ENCODE measurements at regions not wholly inside any gene's neighbourhood (a gene's known extent, or its start where the extent isn't known, plus 50 kb on each side); places are given as distances from the start of the nearest gene placed in this dataset.
"Not testable (repeated sequence)": the region's sequence is repeated elsewhere in the genome, so short reads cannot be mapped to it uniquely, and the experiment has no call there.

- no peak for DNase-seq
These were observed 280.5 kb downstream of the VRK1 start for GRCh38 chr14:97077687-97078086.

DNA sequence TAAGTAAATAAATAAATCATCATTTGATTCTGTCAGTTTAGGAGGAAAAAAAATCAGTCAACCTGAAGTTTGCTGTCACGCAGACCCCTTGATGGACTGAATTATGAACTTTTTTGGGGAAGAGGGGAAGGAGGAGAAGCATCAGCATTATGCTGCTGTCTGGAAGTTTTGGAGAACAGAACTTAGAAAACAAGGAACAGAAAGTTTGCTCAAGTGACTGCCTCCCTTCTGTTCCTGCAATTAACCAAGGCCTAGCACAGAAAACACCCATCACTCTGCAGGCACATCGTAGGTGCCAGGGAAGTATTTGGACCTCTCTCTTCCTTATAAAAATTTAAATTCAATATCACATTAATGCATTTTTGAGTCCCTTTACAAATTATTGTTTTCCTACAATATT lies 283.8 kb downstream of the VRK1 start:
- DNase-seq, result no peak

DNA sequence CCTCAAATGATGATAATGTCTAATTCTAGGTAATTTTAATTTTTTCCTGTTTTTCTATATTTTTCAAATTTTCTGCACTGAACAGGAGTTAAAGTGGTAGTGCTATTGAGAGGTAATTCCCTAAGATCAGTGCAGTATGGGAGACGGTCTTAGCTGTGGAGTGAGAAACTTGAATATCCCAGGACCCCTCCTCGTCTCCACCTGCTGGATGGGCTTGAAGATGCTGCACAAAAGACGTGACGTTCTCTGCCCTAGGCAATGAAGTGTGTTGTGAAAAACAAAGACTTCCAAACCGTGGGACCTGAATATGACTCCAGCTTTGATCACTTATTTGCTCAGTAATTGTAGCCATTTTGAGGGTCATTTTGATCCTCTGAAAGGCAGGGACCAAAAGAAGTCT lies 298.1 kb downstream of the VRK1 start:
- no peak for DNase-seq

GRCh38 chr14:97097296-97097695 lies 300.1 kb downstream of the VRK1 start:
- DNase-seq, result no peak

DNA sequence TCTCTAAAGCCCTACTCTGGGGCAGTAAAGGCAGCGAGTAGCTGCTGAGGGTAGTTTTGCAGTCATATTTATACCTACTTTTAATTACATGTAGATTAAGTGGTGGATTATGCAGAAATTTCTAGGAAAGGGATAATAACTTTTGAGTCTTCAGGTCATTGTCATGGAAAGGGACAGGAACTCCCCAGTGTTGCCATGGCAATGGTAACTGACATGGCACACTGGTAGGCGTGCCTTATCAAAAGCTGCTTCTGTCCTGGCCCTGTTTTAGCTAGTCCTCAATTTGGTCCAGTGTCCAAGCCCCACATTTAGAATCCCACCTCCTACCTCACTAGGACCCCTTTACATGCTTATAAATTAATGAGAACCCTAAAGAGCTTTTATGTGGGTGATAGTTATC lies 303.1 kb downstream of the VRK1 start:
- no peak for DNase-seq

- DNase-seq, result no peak
These were observed 304.4 kb downstream of the VRK1 start for GRCh38 chr14:97101561-97101960.

GRCh38 chr14:97104029-97104428 lies 306.8 kb downstream of the VRK1 start:
- no peak for DNase-seq

GRCh38 chr14:97106166-97106565 lies 309.0 kb downstream of the VRK1 start:
- DNase-seq, result no peak

GRCh38 chr14:97106609-97107008 lies 309.4 kb downstream of the VRK1 start:
- no peak for DNase-seq

DNA sequence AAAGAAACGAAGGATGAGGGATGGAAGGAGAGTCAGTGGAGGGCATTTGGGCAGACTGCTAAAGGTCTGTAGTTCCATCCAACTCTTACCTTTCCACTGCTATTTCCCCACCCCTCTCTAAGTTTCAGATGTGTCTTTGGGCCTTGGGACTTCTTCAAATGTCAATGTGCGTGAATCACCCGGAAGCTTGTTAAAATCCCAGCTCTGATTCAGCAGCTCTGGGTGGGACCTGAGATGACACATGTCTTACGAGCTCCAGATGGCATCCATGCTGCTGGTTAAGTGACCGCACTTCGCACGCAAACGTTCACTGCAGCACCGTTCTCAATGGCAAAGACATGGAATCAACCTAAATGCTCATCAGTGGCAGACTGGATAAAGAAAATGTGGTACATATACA lies 309.9 kb downstream of the VRK1 start:
- DNase-seq, result no peak

GRCh38 chr14:97107760-97108159 lies 310.6 kb downstream of the VRK1 start:
- DNase-seq, result no peak

DNA sequence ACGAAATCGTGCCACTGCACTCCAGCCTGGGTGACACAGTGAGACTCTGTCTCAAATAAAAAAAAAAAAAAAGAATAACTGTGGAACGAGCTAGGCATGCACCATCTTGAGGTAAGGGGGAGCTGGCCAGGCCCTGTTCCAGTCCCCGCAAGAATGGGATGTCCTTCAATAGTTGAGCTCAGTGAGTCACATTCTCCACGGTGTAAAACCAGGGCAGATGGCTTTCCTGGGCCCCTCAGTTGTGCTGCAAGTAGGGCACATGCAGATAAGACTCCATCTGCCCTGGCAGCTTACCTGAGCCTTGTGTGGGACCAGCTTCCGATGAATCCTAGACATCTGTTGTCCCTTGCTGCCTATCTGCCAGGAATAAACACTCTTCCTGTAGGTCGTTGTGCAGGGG lies 312.1 kb downstream of the VRK1 start:
- no peak for DNase-seq

DNA sequence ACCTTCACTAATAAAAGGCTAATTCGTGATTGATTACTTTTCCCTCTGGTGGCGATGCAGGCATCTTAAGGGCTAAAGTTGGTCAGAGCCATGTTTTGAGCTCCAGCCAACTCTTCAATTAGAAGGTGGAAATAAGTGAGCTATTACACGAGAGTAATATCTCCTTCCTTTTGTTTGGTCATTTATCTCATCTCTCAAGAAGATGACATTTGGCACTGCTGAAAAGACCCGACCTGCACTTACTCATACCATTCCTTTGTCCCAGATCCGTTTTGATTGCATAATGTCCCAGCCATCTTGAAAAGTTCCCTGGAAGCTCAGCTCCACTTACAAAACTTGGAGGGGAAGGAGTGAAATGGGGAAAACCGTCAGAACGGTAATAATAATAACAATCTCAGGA lies 316.2 kb downstream of the VRK1 start:
- DNase-seq, result no peak

GRCh38 chr14:97116546-97116945 lies 319.4 kb downstream of the VRK1 start:
- DNase-seq, result no peak

GRCh38 chr14:97117693-97118092 lies 320.5 kb downstream of the VRK1 start:
- DNase-seq, result no peak

GRCh38 chr14:97120204-97120603 lies 323.0 kb downstream of the VRK1 start:
- no peak for DNase-seq

- DNase-seq, result peak; percentile 68
These were observed 323.4 kb downstream of the VRK1 start for GRCh38 chr14:97120611-97121031.

DNA sequence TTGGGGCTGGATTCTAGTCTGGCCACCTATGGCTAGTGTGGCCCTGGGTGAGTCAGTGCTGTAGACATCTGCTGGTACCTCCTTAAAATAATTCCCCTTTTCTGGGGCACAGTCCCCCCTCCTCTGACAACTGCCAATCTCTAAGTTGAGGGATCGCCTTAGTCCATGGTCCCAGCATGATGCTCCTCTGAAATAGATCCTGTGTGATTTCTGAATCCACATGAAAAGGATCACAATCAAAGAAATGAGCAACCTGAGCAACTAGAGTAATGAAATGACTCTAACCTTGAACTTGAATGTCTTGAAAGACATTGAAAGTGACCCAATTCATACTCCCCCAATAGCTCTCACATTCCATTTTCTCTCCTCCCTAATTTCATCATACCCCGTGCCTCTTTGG lies 332.5 kb downstream of the VRK1 start:
- no peak for DNase-seq

DNA sequence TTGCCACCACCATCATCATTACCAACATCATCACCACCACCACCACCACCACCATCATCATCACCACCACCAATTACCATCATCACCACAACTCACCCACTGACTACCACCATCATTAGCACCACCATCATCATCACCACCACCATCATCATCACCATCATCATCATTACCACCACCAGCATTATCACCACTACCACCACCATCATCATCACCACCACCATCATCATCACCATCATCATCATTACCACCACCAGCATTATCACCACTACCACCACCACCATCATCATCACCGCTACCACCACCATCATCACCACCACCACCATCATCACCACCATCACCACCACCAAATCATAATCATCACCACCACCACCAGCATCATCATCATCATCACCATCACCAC lies 338.7 kb downstream of the VRK1 start:
- DNase-seq, result not testable (repeated sequence)

DNA sequence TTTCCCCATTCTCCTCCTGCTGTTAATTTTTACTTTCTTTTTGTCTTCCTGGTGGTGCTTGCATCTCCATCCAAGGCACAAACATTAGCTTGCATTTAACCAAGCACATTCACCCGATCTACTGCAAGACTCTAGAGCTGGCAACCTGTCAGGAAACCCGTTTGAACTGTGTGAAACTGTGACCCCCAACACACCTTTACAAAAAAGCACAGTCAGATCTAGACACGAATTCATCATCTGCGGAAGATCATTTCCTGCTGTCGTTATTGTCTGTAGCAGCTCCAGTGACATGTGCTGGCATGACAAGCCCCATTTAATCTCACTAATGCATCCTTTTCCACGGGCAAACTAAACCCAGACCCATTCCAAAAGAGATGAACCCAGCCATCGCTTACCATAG lies 340.5 kb downstream of the VRK1 start:
- no peak for DNase-seq

- no peak for DNase-seq
These were observed 341.6 kb downstream of the VRK1 start for GRCh38 chr14:97138801-97139200.

DNA sequence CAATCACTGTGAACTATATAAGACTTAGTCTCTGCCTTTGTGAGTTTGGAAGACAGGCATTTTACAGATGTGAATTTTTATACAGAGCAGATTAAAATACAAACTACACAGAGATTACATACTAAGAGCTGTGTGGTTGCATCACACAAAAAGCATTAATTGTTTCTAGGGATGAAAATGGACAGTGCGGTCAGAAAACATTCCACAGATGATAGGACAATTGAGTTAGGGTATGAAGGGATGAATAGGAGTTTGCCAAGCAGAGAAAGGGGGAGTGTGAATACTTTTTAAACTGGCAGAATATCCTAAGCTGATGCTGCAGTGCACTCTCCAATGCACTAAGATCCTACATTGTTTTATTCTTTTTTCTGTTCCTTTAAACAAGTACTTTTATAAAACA lies 345.8 kb downstream of the VRK1 start:
- DNase-seq, result no peak

DNA sequence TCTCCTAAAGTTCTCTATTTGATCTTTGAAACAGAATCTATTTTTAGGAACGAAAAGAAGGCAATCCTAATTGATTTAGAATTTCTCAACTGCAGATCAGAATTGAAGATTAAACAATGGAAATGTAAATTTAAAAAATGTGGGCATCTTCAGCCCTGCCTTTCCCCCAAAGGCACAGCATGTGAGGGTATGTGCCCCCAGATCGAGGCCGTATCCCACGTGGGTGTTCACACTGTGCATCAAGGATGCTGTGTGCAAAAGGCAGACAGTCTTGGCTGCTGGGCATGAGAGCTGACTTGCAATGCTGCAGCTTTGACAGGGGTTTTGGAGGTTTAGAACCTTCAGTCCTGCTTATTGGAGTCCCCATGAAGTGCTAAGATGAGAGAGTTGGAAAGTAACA lies 346.3 kb downstream of the VRK1 start:
- DNase-seq, result no peak

- not testable (repeated sequence) for DNase-seq
These were observed 350.8 kb downstream of the VRK1 start for GRCh38 chr14:97148021-97148420.

DNA sequence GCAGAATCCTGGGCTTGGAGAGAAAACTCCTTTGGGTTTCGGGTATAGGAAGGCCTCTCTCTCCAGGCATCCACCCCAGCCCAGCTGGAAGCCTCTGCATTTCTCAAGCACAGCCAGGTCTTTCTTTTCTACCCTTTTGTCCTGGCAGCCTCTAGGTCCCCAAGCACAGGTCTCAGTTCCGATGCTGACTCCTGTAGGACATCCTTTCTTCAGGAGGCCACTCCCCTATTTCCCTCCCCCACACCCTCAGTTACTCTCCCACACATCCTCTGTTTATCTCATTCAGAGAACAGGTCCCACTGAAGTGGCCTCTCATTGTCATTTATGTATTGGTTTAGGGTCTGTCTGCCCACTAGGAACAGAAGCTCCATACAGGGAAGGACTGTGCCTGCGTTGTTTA lies 352.6 kb downstream of the VRK1 start:
- no peak for DNase-seq

GRCh38 chr14:97153527-97153926 lies 356.3 kb downstream of the VRK1 start:
- DNase-seq, result no peak

Measured in stimulated activated CD4-positive, alpha-beta T cell treated with anti-CD3 and anti-CD28 coated beads, Interleukin-4, amount 100 ng/mL, for 24 hours (primary cell).